GM19468 (cell line): ENCODE measurements at regions not wholly inside any gene's neighbourhood (a gene's known extent, or its start where the extent isn't known, plus 50 kb on each side); places are given as distances from the start of the nearest gene placed in this dataset.

Experiments
- ATAC-seq: cut with Tn5 transposase; IDR thresholded peaks from one replicate; pipeline ENCODE4 v1.9.1; 2021; ENCODE audit warnings: mild to moderate bottlenecking, moderate library complexity, moderate number of reproducible peaks; ENCODE audit not compliant: unreplicated experiment; ENCODE audit errors: extremely low read depth

DNA sequence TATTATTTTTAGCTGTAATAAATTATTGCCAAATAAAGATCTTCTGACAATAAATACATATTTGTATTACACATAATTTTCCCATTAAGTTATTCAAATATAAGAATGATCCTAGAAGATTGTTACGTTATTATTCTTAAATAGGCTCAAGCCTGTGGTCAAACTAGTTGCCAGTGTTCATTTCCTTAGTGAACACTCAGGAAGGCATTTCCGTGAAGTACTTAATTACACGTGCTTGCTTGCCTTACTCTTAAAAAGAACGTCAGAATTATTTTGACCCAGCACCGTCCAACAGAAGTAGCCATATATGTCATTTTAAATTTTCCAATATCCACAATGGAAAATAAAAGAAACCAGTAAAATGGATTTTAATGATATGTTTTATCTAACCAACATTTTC lies 249.8 kb downstream of the TXNL1 start:
- ATAC-seq = no peak

DNA sequence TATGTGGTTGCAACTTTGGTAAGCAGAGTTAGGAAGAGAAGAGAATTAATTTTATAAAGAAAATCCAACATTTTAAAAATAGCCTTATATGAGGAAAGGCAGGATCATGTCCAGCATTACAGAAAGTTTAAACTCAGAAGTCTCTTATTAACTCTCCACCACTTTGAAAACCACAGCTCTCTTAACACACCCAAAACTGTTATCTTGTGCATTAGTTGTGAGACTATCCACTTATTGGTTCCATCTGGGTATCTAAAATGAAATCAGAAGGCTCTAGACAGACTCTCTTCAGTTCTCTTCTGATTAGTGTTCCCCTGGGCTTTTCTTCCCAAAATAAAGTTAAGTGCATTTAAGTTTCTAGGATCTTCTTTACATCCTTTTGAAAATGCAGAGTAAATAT lies 251.5 kb downstream of the TXNL1 start:
- no peak for ATAC-seq

DNA sequence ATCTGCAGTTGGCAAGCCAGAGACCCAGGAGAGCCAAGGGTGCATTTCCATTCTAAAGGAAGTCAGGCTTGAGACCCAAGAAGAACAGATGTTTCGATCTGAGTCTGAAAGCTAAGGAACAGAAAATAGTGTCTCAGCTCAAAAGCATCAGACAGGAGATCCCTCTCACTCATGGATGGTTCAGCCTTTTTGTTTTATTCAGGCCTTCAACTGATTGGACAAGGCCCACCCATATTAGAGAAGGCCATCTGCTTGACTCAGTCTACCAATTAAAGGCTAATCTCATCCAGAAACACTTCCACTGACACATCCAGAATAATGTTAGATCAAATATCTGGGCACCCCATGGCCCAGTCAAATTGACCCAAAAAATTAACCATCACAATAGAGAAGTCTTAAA lies 255.0 kb downstream of the TXNL1 start:
- ATAC-seq = no peak

DNA sequence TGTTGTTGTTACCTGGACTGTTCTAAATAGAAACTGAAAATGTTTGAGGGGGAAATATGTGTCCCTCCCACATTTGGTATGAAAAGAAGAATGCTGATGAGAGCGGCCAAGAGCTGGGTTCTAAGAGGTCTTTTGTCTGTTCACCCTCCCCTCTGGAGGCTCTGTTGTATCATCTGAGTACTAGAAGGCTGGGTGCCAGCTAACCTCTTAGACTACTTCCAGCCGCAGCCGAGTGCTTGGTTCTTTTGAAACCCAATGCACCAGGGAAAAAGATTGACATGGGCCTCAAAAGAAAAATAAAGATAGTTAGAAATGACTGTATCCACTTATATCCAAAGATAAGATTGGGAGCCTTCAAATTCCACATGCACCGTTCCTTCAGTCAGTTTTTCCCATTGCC lies 255.9 kb downstream of the TXNL1 start:
- no peak for ATAC-seq

DNA sequence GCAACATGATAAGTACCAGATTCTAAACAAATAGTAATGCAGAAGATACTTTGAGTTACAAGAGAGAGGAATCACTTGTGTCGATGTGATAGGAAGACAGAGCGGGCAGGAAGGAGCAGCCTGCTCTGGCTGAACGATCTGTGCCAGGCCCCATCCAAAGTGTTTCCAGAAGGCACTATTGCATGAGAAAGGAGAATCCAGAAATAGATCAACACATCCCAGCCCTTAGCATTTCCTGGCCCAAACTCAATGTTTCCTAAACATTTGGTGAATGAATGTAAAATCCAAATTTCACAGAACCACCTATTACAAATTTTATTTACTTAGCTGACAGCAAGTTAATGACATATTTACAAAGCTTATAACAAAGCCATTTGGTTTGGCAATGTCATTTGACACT lies 257.2 kb downstream of the TXNL1 start:
- no peak for ATAC-seq

DNA sequence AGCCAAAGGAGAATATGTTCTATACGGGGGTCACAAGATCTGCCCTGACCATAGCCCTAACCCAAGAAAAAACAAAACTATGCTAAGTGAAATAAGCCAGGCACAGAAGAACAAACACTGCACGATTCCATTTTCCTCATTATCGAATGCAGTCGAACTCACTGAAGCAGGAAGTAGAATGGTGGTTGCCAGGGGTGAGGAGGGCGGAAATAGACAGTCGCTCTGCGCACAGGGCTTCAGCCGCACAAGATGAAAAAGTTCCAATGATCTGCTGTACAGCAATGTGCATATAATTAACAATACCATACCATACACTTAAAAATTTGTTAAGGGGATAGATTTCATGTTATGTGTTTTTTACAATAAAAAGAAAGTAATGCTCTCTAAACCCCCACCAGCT lies 257.7 kb downstream of the TXNL1 start:
- no peak for ATAC-seq

DNA sequence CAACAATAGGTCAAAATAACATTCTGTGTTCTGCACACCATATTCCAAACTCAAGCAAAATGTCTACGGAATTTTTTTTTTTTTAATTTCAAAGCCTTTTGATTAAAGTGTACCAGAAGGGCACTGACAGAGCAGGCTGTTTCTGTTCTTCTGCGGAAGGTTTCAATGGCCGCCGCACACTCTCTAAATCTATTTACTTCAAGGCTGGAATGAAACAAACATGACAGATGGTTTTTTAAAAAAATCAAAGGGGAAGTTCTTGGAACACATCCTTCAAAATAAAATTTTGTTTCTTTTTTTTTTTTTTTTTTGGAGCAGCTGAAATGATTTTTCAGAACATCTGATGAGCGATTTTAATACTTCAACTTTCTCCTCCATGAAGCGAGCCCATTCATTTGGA lies 259.1 kb downstream of the TXNL1 start:
- ATAC-seq = no peak

DNA sequence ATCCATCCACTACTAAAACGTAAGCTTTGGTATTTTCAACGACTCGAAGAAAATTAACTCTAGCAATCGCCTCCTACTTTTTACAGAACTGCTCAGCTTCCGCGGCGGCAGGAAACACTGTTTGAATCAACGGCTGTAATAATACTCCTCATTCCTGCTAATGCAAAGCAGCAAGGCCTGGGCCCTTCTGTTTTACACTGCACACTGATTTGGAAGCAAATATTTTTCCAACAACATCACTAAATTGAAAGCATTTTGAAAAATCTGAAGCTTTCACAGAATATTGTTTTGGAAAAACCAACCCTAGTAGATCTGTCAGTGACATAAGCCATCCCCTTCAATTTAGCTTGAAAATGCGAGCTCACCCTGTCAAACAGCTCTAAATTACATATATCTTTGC lies 261.2 kb downstream of the TXNL1 start:
- ATAC-seq = no peak

DNA sequence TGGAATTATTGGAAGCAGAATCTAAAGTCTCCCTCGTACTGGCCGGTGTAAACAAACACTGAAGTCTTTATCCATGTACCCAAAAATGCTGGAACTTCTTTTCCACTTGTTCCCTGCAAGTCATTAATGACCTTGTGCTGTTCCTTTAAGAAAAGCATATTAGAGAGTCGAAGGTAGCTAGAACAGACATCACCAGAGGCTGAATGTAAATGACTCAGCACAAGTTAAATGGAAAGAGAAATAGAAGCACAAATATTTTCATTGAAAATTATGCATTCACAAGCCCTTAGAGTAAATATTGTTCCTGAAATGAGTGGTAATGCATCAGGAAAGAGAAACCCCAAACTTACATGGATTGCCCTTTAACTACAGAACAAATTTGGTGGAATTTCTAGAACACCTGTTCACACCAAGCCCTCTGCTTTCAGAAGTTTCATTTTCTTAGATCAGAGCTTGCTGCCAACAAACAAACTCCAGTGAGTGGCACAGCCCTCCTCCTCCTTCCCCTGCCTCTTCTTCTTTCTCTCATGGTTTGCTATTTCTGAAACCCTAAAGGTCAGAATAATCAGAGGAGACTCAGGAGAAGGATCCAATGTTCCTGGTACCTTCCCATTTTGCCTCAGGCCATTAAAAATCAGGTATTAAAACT lies 264.3 kb downstream of the TXNL1 start:
- ATAC-seq = no peak

DNA sequence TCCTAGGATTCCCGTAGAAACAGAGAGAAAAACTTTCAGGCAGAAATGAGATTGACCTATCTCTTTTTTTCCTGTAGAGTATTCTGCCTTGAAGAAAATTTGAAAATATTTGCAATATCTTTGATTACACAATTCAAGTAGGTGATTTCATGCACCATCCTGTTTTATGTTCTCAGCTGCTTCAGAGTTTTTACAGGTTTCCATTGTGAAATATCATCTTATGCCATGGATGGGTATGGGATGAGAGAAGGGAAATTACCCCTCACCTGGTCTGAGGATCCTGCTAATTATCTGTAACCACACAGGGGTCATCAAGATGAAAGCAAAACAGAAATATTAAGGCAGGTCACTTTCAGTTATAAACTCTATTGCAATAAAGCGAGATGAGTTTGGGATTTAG lies 264.8 kb downstream of the TXNL1 start:
- ATAC-seq = no peak

DNA sequence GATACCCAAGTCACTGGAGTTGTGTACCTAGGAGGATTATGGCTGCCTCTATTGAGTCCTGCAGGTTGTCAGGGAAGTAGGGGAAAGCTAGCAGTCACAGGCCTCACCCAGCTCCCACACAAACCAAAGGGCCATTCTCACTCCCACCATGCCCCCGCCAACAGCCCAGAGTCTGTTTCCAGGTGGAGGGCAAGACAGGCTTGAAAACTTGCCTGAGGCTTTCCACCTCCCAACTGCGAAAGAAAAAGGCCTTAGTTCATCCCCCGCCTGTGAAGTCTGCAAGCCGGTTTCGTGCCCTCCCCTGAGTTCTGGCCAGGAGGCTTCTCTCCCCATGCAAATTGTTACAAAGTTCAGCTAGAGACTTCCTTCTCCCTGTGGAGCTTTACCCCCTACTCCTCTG lies 270.3 kb downstream of the TXNL1 start:
- no peak for ATAC-seq

DNA sequence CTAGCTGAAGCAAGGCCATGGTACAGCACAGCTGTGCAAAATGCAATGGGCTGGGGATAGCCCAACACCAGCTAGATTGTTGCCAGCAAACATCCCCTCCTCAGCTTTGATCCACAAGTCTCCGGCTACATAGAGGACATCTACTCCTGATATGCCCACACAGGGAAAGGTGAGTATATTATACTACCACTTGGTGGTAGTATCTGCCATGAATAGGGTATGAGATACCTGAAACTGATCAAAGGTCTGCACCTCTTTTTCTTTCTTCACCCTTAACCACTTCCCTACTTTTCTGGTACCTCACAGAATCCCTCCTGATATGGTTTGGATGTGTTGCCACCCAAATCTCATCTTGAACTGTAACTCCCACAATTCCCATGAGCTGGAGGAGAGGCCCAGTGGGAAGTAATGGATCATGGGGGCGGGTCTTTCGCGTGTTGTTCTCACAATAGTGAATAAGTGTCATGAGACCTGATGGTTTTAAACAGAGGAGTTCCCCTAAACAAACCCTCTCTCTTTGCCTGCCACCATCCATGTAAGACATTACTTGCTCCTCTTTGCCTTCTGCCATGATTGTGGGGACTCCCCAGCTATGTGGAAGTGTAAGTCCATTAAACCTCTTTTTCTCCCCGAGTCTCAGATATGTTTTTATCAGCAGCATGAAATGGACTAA lies 279.6 kb downstream of the TXNL1 start:
- ATAC-seq = no peak

DNA sequence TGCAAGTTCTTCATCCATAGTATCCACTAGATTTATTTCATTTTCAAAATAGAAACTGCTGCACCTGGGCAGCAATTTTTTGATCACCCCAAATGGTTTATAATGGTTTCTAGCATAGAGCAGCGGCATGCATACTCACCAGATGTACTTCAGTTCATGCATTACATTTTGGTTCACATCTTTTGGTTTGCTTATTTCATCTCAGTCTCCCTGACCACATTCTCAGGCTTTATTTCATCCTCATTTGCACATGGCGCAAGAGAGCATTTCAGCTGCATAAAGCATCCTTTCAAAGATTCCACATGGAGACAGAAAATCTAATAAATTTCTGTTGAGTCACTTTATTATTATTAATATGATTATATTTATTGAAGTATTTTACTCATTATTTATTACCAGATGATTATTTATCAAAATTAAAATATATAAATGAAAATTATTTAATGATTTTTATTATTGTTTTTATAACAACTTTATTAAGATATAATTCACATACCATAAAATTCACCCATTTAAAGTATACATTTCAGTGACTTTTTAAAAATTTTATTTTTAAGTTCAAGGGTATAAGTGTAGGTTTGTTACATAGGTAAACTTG lies 284.6 kb downstream of the TXNL1 start:
- no peak for ATAC-seq

DNA sequence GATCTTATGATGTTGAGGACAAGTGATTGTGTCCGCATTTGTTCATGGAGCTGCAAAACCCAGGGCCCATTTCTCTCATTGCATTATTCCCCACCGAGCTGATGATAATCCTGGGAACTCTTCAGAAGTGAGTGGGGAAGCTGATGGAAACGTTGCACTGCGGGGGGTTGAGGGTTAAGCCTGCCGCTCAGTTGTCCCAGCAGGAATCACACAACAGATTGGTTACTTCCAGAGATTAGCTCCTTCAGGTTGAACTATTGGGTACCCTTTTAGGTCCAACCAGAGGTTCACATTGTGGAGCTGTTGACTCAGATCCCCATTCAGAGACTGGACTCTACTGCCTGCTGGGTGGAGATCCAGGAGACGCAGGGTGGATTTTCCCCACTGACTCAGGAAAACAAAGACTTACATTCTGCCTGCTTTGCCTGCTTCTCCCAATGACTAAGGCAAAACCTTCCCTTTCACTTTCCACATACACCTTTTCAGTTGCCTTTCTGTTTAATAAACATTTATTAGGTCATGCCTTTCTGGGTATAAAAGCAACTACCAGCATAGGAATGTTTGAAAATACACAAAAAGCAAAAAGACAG lies 286.4 kb downstream of the TXNL1 start:
- no peak for ATAC-seq

DNA sequence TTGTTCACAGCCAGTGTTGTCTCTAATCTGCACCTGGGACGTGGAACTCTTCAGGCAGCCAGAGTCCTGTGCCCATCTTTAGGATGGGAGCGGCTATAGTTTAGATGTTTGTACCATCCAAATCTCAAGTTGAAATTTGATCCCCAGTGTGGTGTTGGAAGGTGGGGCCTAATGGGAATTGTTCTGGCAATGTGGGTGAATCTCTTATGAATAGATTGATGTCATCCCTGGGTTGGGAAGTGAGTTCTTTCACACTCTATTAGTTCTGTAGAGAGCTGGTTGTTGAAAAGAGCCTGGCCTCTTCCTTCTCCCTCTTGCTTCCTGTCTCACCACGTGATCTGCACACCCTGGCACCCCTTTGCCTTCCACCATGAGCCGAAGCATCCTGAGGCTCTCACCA lies 300.9 kb downstream of the TXNL1 start:
- ATAC-seq = no peak

DNA sequence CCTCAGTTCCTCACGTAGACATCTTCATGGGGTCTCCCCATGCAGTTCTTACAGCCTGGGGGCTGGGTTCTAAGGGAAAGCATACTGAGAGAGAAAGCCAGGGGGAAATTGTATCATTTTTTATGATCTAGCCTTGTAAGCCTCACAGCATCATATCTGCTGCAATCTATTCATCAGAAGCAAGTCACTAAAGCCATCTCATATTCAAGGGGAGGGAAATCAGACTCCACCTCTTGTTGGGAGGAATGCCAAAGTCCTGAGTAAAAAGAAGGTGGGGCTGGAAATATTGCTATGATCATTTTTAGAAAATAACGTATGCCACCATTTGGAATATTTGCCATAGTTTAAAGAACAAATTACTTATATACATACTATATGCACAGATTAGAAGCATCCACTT lies 304.6 kb downstream of the TXNL1 start:
- ATAC-seq = no peak

DNA sequence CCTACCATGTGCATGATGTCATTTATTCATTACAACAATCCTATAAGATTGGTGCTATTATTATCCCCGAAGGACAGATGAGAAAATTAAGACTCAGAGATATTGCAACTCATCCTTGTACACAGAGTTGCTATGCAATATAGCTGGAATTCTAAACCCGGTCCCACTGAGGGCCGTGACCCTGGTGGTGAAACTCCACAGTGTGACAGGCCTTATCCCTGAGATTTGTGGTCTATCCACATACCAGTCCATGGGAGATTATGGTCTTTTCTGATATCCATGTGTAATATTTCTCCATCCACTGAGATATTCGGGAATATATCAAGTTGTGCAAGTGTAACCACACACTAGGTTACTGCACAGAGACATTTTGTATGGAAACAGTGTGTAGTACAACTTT lies 305.2 kb downstream of the TXNL1 start:
- no peak for ATAC-seq

DNA sequence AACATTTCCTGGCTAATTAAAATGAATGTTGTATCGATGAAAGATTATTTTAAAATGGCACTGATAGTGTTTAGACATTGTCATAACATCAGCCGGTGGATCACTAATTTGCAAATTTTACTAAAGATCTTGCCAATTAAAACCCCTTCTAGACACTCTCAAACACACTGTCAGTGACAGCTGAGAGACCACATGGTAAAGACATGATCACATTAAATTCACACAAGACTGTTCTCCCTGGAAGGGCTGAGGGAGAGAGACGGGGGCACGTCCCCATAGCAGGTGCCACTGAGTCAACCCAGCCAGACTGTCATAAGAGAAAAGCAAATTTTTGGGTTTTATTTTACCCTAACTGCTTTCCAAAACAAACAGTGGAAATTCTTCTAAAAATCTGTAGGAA lies 306.0 kb downstream of the TXNL1 start:
- ATAC-seq = no peak

DNA sequence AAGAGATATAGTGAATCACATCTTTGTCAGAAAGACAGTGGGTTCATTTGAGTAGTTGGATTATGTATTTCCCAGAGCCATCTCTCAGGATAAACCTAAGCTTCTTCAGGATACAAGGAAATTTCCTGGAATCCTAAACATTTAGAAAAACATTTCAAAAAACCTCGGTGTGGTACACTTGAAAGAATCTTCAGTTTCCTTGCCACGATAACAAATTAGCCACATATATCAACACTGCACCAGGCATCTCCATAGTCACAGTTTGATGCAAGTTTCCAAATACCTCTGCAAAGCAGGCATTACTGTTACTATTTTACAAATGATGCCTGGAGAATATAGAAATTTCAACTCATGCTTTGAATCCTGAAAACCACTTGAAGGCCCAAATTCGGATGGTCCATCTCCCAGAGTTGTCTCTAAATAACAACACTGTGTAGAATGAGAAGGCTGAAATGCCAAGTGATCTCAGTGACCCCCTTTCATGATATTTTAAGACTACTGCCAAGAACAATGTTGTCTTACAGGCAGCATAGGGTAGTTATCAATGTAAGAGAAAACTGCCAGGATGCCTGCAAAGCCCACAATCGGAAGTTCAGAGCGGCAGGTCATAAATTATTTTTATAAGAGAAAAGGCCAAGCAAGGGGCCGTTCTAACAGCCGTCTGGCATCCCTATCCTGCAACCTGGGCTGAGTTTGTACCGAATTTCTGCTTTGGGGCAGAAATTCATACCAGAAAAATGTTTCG lies 307.9 kb downstream of the TXNL1 start:
- ATAC-seq = no peak

DNA sequence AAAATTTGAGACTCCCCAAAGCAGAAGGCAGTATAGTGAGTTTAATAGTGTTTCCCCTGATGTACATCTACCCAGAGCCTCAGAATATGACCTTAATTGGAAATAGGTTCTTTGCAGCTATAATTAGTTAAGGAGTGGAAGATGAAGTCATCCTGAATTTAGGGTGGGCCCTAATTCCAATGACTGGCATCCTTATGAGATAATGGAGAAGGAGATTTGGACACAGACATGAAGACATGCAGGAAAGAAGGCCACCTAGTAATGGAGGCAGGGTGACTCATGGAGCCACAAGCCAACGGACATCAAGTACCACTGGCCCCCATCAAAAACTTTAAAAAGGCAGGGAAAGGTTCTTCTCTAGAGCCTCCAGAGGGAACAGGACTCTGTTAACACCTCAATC lies 308.9 kb downstream of the TXNL1 start:
- no peak for ATAC-seq
